NCI-H146 treated with DMSO at 0.1 percent for 48 hours (cell line): ENCODE measurements at regions not wholly inside any gene's neighbourhood (a gene's known extent, or its start where the extent isn't known, plus 50 kb on each side); places are given as distances from the start of the nearest gene placed in this dataset.

Experiments used
- DNase-seq: peaks from one replicate; lab custom pipeline; 2025; ENCODE audit not compliant: unreplicated experiment; lab: John Stamatoyannopoulos, UW

GRCh38 chr5:109476292-109476691 is 66.5 kb upstream of the PJA2 start:
- no peak for DNase-seq

DNA sequence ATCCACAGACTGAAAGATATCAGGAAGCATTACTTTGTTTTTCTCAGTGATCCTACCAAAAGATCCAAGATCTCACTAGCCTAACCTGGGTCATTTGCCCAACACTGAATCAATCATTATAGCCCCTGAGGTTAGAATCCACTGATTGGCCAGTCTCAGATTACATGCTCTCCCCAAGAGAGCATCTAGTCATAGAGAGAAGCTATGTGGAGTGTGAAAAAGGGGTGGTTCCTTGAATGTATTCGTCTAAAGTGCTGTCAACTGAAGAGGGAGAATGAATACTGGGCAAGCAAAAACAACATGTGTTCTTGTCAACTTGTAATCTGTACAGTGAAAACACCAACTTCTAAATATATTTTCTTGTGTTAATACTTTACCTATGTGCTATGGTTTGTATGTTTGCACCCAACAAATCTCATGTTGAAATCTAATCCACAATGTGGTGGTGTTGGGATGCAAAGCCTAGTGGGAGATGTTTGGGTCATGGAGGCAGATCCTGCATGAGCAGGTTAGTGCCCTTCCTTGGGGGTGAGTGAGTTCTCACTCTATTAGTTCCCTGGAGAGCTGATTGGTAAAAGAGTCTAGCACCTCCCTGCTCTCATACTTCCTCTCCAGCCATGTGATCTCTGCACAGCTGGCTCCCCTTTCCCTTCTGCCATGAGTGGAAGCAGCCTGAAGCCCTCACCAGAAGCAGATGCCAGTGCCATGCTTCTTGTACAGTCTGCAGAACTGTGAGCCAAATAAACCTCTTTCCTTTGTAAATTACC is 60.3 kb upstream of the PJA2 start:
- no peak for DNase-seq

DNA sequence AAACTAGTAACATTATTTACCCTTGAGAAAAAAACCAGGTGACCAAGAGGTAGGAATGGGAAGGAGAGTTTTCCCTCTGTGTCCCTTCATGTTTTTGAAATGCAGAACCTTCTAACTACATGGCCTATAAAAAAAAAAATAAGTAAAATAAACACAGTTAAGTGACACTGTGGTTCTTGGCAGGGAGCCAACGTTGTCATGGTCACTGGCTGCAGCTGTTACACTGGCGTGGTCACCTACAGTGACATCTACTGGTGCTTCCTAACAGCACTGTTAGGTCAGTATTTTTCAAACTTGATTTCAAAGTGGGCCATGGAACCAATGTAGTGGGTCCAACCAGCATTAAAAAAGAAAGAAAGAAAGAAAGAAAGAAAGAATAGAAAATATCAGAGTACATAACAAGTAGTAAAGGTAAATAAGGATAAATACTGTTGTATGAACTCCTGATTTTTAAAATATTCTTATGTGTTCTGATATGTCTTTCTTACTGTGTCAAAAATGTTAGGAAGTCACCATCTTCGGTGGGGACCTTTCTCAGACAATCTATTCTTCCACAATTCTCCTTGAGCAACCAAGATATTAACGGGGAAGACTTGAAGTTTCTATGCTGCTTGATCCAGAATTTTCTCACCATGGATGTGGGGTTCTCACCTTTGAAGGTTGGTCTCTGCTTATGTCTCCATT is 59.1 kb upstream of the PJA2 start:
- peak; percentile 40 for DNase-seq

DNA sequence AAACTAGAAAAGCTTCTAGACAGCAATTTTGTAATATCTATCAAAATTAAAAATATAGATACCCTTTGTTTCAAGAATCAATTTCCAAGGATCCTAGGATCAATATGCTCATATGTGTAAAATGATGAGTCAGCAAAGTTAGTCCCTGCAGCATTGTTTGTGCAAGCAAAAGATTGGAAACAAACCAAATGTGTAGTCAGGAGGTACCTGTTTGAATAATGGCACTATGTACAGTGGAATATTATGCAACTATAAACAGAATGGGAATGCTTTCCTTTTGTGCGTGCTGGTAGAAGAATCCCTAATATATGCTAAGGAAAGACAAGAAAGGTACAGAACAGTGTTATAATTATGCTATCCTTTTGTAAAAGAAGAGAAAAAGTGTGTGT is 58.5 kb upstream of the PJA2 start:
- no peak for DNase-seq

- no peak for DNase-seq
Observed at GRCh38 chr5:109467058-109467457, 57.3 kb upstream of the PJA2 start.
